ENCODE measurements at regions not wholly inside any gene's neighbourhood (a gene's known extent, or its start where the extent isn't known, plus 50 kb on each side); places are given as distances from the start of the nearest gene placed in this dataset.
"Not testable (repeated sequence)": the region's sequence is repeated elsewhere in the genome, so short reads cannot be mapped to it uniquely, and the experiment has no call there.

- H4K20me1 ChIP-seq (ENCODE audit: control insufficient read depth, insufficient read depth, low read depth, low read length); H3F3A ChIP-seq (ENCODE audit: control insufficient read depth, insufficient read depth); H3K4me1 ChIP-seq (ENCODE audit: control insufficient read depth, low read length); H3K27ac ChIP-seq (ENCODE audit: low read depth, low read length); H3K36me3 ChIP-seq (ENCODE audit: control insufficient read depth, low read length); H3K27me3 ChIP-seq (ENCODE audit: control insufficient read depth, low read length); H3K9me3 ChIP-seq (ENCODE audit: control insufficient read depth, insufficient read depth, low read length); H3K9me2 ChIP-seq (replicated peaks; ENCODE audit: control insufficient read depth, low read length); H3K4me2 ChIP-seq (ENCODE audit: low read length); H3K79me2 ChIP-seq (ENCODE audit: control insufficient read depth, low read length); H3K4me3 ChIP-seq (ENCODE audit: low read length): not testable (repeated sequence)
These were observed 128.1 kb downstream of the LRRC37A3 start for GRCh38 chr17:64791226-64791625.

GRCh38 chr17:64790690-64791089 lies 128.6 kb upstream of the SMURF2 start:
- H3K4me1 ChIP-seq (ENCODE audit: control insufficient read depth, low read length); H3K4me2 ChIP-seq (ENCODE audit: low read length); H3K9me2 ChIP-seq (replicated peaks; ENCODE audit: control insufficient read depth, low read length); H3K9me3 ChIP-seq (ENCODE audit: control insufficient read depth, insufficient read depth, low read length); H3K4me3 ChIP-seq (ENCODE audit: low read length); H4K20me1 ChIP-seq (ENCODE audit: control insufficient read depth, insufficient read depth, low read depth, low read length); H3K36me3 ChIP-seq (ENCODE audit: control insufficient read depth, low read length); H3K27ac ChIP-seq (ENCODE audit: low read depth, low read length); H3K27me3 ChIP-seq (ENCODE audit: control insufficient read depth, low read length); H3K79me2 ChIP-seq (ENCODE audit: control insufficient read depth, low read length); H3F3A ChIP-seq (ENCODE audit: control insufficient read depth, insufficient read depth): not testable (repeated sequence)

GRCh38 chr17:64790193-64790592 lies 128.1 kb upstream of the SMURF2 start:
- H3F3A ChIP-seq (ENCODE audit: control insufficient read depth, insufficient read depth); H3K4me3 ChIP-seq (ENCODE audit: low read length); H4K20me1 ChIP-seq (ENCODE audit: control insufficient read depth, insufficient read depth, low read depth, low read length); H3K4me1 ChIP-seq (ENCODE audit: control insufficient read depth, low read length); H3K4me2 ChIP-seq (ENCODE audit: low read length); H3K27me3 ChIP-seq (ENCODE audit: control insufficient read depth, low read length); H3K27ac ChIP-seq (ENCODE audit: low read depth, low read length); H3K79me2 ChIP-seq (ENCODE audit: control insufficient read depth, low read length); H3K9me3 ChIP-seq (ENCODE audit: control insufficient read depth, insufficient read depth, low read length); H3K36me3 ChIP-seq (ENCODE audit: control insufficient read depth, low read length); H3K9me2 ChIP-seq (replicated peaks; ENCODE audit: control insufficient read depth, low read length): not testable (repeated sequence)

GRCh38 chr17:64789061-64789445 lies 126.9 kb upstream of the SMURF2 start:
- not testable (repeated sequence) for H3K4me1 ChIP-seq (ENCODE audit: control insufficient read depth, low read length); H3K4me2 ChIP-seq (ENCODE audit: low read length); H3K79me2 ChIP-seq (ENCODE audit: control insufficient read depth, low read length); H3K9me2 ChIP-seq (replicated peaks; ENCODE audit: control insufficient read depth, low read length); H4K20me1 ChIP-seq (ENCODE audit: control insufficient read depth, insufficient read depth, low read depth, low read length); H3K9me3 ChIP-seq (ENCODE audit: control insufficient read depth, insufficient read depth, low read length); H3K27me3 ChIP-seq (ENCODE audit: control insufficient read depth, low read length); H3F3A ChIP-seq (ENCODE audit: control insufficient read depth, insufficient read depth); H3K27ac ChIP-seq (ENCODE audit: low read depth, low read length); H3K36me3 ChIP-seq (ENCODE audit: control insufficient read depth, low read length); H3K4me3 ChIP-seq (ENCODE audit: low read length)

GRCh38 chr17:64788286-64789060 lies 126.4 kb upstream of the SMURF2 start:
- H3F3A ChIP-seq (ENCODE audit: control insufficient read depth, insufficient read depth): no peaks in the 10 kb centered on the region
- H3K4me3 ChIP-seq (ENCODE audit: low read length): no peak overlapping the region
- H3K4me2 ChIP-seq (ENCODE audit: low read length): no peak overlapping the region
- H3K79me2 ChIP-seq (ENCODE audit: control insufficient read depth, low read length): no peaks in the 10 kb centered on the region
- peaks cover 6% of the 10 kb centered on the region for H3K4me1 ChIP-seq (ENCODE audit: control insufficient read depth, low read length)
- no peaks in the 10 kb centered on the region for H3K9me3 ChIP-seq (ENCODE audit: control insufficient read depth, insufficient read depth, low read length)
- no peaks in the 10 kb centered on the region for H3K9me2 ChIP-seq (replicated peaks; ENCODE audit: control insufficient read depth, low read length)
- no peaks in the 10 kb centered on the region for H3K36me3 ChIP-seq (ENCODE audit: control insufficient read depth, low read length)
- H3K27me3 ChIP-seq (ENCODE audit: control insufficient read depth, low read length): no peaks in the 10 kb centered on the region
- no peaks in the 10 kb centered on the region for H4K20me1 ChIP-seq (ENCODE audit: control insufficient read depth, insufficient read depth, low read depth, low read length)
- no peak overlapping the region for H3K27ac ChIP-seq (ENCODE audit: low read depth, low read length)
- TF ChIP-seq CTCF (IDR thresholded peaks at IDR 0.05; ENCODE audit: low read depth, low read length, poor library complexity, severe bottlenecking) (no peak), EZH2phosphoT487 (IDR thresholded peaks at IDR 0.05; ENCODE audit: borderline replicate concordance, low read length) (no peak)
